ENCODE measurements at regions not wholly inside any gene's neighbourhood (a gene's known extent, or its start where the extent isn't known, plus 50 kb on each side); places are given as distances from the start of the nearest gene placed in this dataset.
"Not testable (repeated sequence)": the region's sequence is repeated elsewhere in the genome, so short reads cannot be mapped to it uniquely, and the experiment has no call there.

DNA sequence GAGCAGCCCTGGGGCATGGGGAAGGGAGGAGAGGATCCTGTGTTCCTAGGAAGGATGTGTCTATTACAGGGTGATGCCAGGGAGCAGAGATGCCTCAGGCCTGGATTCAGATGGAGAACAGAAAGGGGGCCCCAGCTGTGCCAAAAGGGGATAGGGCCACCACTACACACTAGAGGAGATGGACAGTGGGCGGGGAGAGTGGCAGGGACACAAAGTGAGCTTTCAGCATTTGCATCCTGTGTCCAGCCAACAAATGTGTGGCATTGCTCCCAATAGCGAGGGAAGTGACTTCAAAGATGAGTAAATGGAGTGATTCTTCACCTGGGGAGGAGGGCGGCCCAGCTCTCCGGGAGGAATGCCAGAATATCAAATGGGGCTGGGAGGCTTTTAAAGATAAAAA is 64.9 kb upstream of the WAPL start:
- CTCF ChIA-PET: no interaction called here
- no peaks in the 10 kb centered on the region for H3K27me3 Mint-ChIP-seq (ENCODE audit: unreplicated experiment)
- H3K36me3 Mint-ChIP-seq (ENCODE audit: insufficient read depth, unreplicated experiment): no peaks in the 10 kb centered on the region
- BruUV-seq (replicated peaks): no TSS peak
- intact Hi-C loops (cut with micrococcal nuclease; ENCODE audit: unreplicated experiment): loop anchor here (10.0 kb wide), 1 partner anchor 322 kb away; no protein-coding TSS in a partner anchor
- H3K27ac Mint-ChIP-seq (ENCODE audit: unreplicated experiment): no peak overlapping the region
- no peak for TF ChIP-seq CTCF (IDR thresholded peaks at IDR 0.05; ENCODE audit: unreplicated experiment)
- H3K4me3 Mint-ChIP-seq (ENCODE audit: low read depth, unreplicated experiment): no peak overlapping the region
- DNase-seq: no peak
- no peaks in the 10 kb centered on the region for H3K9me3 Mint-ChIP-seq (ENCODE audit: low read depth, unreplicated experiment)
- H3K4me1 Mint-ChIP-seq (ENCODE audit: low read depth, unreplicated experiment): no peaks in the 10 kb centered on the region

GRCh38 chr10:86588781-86589180 is 65.6 kb upstream of the OPN4 start:
- not testable (repeated sequence) for H3K27ac Mint-ChIP-seq (ENCODE audit: unreplicated experiment); BruUV-seq (replicated peaks); H3K36me3 Mint-ChIP-seq (ENCODE audit: insufficient read depth, unreplicated experiment); DNase-seq; H3K4me3 Mint-ChIP-seq (ENCODE audit: low read depth, unreplicated experiment); H3K27me3 Mint-ChIP-seq (ENCODE audit: unreplicated experiment); H3K9me3 Mint-ChIP-seq (ENCODE audit: low read depth, unreplicated experiment); H3K4me1 Mint-ChIP-seq (ENCODE audit: low read depth, unreplicated experiment)
- intact Hi-C loops (cut with micrococcal nuclease; ENCODE audit: unreplicated experiment): loop anchor here (10.0 kb wide), 1 partner anchor 324 kb away; no protein-coding TSS in a partner anchor
- CTCF ChIA-PET: interaction anchor here (0.7 kb wide), 1 partner anchor 36 kb away, joined by 6 read pairs; no protein-coding TSS in a partner anchor

DNA sequence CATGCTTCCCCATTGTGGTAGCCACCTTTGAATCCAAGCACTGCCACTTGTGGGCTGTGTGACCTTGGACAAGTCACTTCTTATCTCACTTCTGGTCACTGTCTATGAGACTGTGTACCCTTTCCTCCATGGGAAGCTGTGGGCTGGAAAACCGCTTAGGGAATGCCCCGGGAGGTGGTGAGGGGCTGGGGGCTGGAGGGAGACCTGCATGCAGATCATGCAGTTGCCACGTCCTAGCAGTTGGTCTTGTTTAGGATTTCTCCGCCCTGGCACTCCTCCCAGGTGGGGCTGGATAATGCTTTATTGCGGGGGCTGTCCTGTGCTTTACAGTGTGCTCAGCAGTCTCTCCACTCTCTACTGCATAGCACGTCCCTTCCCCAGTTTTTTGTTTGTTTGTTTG is 62.9 kb upstream of the OPN4 start:
- no peak for TF ChIP-seq CTCF (IDR thresholded peaks at IDR 0.05; ENCODE audit: unreplicated experiment)
- no TSS peak for BruUV-seq (replicated peaks)
- no peaks in the 10 kb centered on the region for H3K27me3 Mint-ChIP-seq (ENCODE audit: unreplicated experiment)
- no peak overlapping the region for H3K27ac Mint-ChIP-seq (ENCODE audit: unreplicated experiment)
- peaks cover 9% of the 10 kb centered on the region for H3K4me1 Mint-ChIP-seq (ENCODE audit: low read depth, unreplicated experiment)
- H3K36me3 Mint-ChIP-seq (ENCODE audit: insufficient read depth, unreplicated experiment): no peaks in the 10 kb centered on the region
- no peaks in the 10 kb centered on the region for H3K9me3 Mint-ChIP-seq (ENCODE audit: low read depth, unreplicated experiment)
- no peak for DNase-seq
- intact Hi-C loops (cut with micrococcal nuclease; ENCODE audit: unreplicated experiment): loop anchor here (5.0 kb wide), 1 partner anchor 76 kb away; the partner anchor contains the start of gene LDB3
- CTCF ChIA-PET: no interaction called here
- H3K4me3 Mint-ChIP-seq (ENCODE audit: low read depth, unreplicated experiment): no peak overlapping the region

- peak; percentile 38 for DNase-seq
- TF ChIP-seq CTCF (IDR thresholded peaks at IDR 0.05; ENCODE audit: unreplicated experiment): no peak
- H3K4me1 Mint-ChIP-seq (ENCODE audit: low read depth, unreplicated experiment): peaks cover 9% of the 10 kb centered on the region
- no TSS peak for BruUV-seq (replicated peaks)
- H3K27me3 Mint-ChIP-seq (ENCODE audit: unreplicated experiment): no peaks in the 10 kb centered on the region
- CTCF ChIA-PET: no interaction called here
- intact Hi-C loops (cut with micrococcal nuclease; ENCODE audit: unreplicated experiment): loop anchor here (2.0 to 5.0 kb wide), 2 partner anchors 75 to 92 kb away; partner anchors contain the start of gene LDB3
- no peak overlapping the region for H3K27ac Mint-ChIP-seq (ENCODE audit: unreplicated experiment)
- no peaks in the 10 kb centered on the region for H3K9me3 Mint-ChIP-seq (ENCODE audit: low read depth, unreplicated experiment)
- H3K4me3 Mint-ChIP-seq (ENCODE audit: low read depth, unreplicated experiment): no peak overlapping the region
- no peaks in the 10 kb centered on the region for H3K36me3 Mint-ChIP-seq (ENCODE audit: insufficient read depth, unreplicated experiment)
Measured at GRCh38 chr10:86592413-86592812, 61.9 kb upstream of the OPN4 start.

GRCh38 chr10:86594535-86594934 is 59.8 kb upstream of the OPN4 start:
- intact Hi-C loops (cut with micrococcal nuclease; ENCODE audit: unreplicated experiment): loop anchor here (5.0 kb wide), 1 partner anchor 73 kb away; the partner anchor contains the start of gene LDB3
- no peak for TF ChIP-seq CTCF (IDR thresholded peaks at IDR 0.05; ENCODE audit: unreplicated experiment)
- Mint-ChIP-seq H3K4me1 (ENCODE audit: low read depth, unreplicated experiment) (peaks cover 9% of the 10 kb centered on the region), H3K9me3 (ENCODE audit: low read depth, unreplicated experiment) (no peaks in the 10 kb centered on the region), H3K36me3 (ENCODE audit: insufficient read depth, unreplicated experiment) (no peaks in the 10 kb centered on the region), H3K27ac (ENCODE audit: unreplicated experiment) (no peak overlapping the region), H3K27me3 (ENCODE audit: unreplicated experiment) (no peaks in the 10 kb centered on the region), H3K4me3 (ENCODE audit: low read depth, unreplicated experiment) (no peak overlapping the region)
- no TSS peak for BruUV-seq (replicated peaks)
- no peak for DNase-seq
- CTCF ChIA-PET: interaction anchor here (0.7 kb wide), 1 partner anchor 225 kb away, joined by 4 read pairs; no protein-coding TSS in a partner anchor
